ENCODE measurements at regions not wholly inside any gene's neighbourhood (a gene's known extent, or its start where the extent isn't known, plus 50 kb on each side); places are given as distances from the start of the nearest gene placed in this dataset.

DNA sequence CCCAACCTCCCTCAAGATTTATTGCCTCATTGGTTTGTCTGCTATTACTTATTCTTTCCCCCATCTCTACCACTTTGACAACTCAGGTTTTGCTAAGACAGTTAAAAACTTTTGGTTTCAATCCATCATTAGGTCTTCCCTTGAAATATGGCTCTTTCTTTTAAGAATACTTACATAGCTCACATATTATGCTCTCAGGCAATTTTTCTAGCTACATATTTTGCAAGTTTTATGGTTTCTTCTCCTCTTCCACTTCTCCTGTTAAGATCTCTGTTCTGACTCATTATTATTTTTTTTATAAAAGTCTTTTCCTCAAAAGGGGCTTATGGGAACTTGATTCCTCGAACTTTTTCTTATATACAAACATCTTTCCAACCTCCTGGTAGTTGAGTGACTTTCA, 192.4 kb upstream of the MPPED2 start:
- DNase-seq (ENCODE audit: low read depth, low spot score) (no peak), ATAC-seq (no peak), FAIRE-seq (no peak)
- H3K9ac ChIP-seq (ENCODE audit: control insufficient read depth, insufficient read depth, low read length) = no peak overlapping the region
- RAD21 ChIA-PET (ENCODE audit: unreplicated experiment) = interaction anchor here (0.6 kb wide), 1 partner anchor 81 kb away, joined by 3 read pairs; no protein-coding TSS in a partner anchor
- intact Hi-C loops (cut with micrococcal nuclease; ENCODE audit: unreplicated experiment) = no loop called here
- no peaks in the 10 kb centered on the region for H3K9me3 ChIP-seq (replicated peaks; ENCODE audit: control insufficient read depth, insufficient read depth, low read length)
- H3K27me3 ChIP-seq (replicated peaks in 1 of 2; ENCODE audit: control insufficient read depth in 2 of 2, insufficient read depth in 2 of 2, low read length in 1 of 2) = no peaks in the 10 kb centered on the region
- H3K36me3 ChIP-seq (ENCODE audit: control insufficient read depth in 2 of 2, insufficient read depth in 2 of 2, low read length in 1 of 2) = no peaks in the 10 kb centered on the region
- 0% methylated on average over 1 of the region's 1 CpG for WGBS (ENCODE audit: insufficient coverage, insufficient replicate concordance, low lambda C conversion rate, missing lambda C conversion rate)
- no peaks in the 10 kb centered on the region for H4K20me1 ChIP-seq (ENCODE audit: control insufficient read depth, insufficient read depth)
- no peak overlapping the region for H3K4me2 ChIP-seq (ENCODE audit: control insufficient read depth, insufficient read depth)
- no peaks in the 10 kb centered on the region for H3K4me1 ChIP-seq (ENCODE audit: control insufficient read depth, insufficient read depth, low read length)
- no TSS peak for BruUV-seq (replicated peaks)
- in situ Hi-C loops (cut with MboI) = no loop called here
- CTCF ChIA-PET = no interaction called here
- no peaks in the 10 kb centered on the region for H3K79me2 ChIP-seq (ENCODE audit: control insufficient read depth, insufficient read depth, low read length)
- H3K27ac ChIP-seq (ENCODE audit: control insufficient read depth, insufficient read depth) = no peak overlapping the region
- SMC1A ChIA-PET (ENCODE audit: uncharacterized antibody, unreplicated experiment) = no interaction called here
- POLR2A ChIA-PET = no interaction called here
- H2AFZ ChIP-seq (ENCODE audit: control insufficient read depth, low read depth, low read length) = no peak overlapping the region
- H3K4me3 ChIP-seq = no peak overlapping the region
- TF ChIP-seq PAX8 (IDR thresholded peaks at IDR 0.05) = no peak
- TF ChIP-seq EGR1 (IDR thresholded peaks at IDR 0.05; ENCODE audit: borderline replicate concordance in 1 of 2, low read depth in 2 of 2, low read length in 2 of 2) = no peak
- TF ChIP-seq RUNX3 (IDR thresholded peaks at IDR 0.05; ENCODE audit: low read length) = no peak
- no peak for TF ChIP-seq ZBTB40 (IDR thresholded peaks at IDR 0.05; ENCODE audit: borderline replicate concordance)
- no peak for TF ChIP-seq PKNOX1 (IDR thresholded peaks at IDR 0.05)
- TF ChIP-seq ATF7 (IDR thresholded peaks at IDR 0.05; ENCODE audit: low read depth) = no peak
- TF ChIP-seq PML (IDR thresholded peaks at IDR 0.05; ENCODE audit: low read length) = no peak
- no peak for TF ChIP-seq FOS (IDR thresholded peaks at IDR 0.05; ENCODE audit: borderline replicate concordance, extremely low read depth, insufficient read length)
- TF ChIP-seq RELA (IDR thresholded peaks at IDR 0.05; ENCODE audit: borderline replicate concordance, partially characterized antibody) = no peak
- no peak for TF ChIP-seq NRF1 (conservative IDR thresholded peaks at IDR 0.05; ENCODE audit: low read depth, low read length)
- no peak for TF ChIP-seq ZNF622 (IDR thresholded peaks at IDR 0.05)
- no peak for TF ChIP-seq BRCA1 (IDR thresholded peaks at IDR 0.05; ENCODE audit: low read depth, low read length)
- TF ChIP-seq, protein P1, sequence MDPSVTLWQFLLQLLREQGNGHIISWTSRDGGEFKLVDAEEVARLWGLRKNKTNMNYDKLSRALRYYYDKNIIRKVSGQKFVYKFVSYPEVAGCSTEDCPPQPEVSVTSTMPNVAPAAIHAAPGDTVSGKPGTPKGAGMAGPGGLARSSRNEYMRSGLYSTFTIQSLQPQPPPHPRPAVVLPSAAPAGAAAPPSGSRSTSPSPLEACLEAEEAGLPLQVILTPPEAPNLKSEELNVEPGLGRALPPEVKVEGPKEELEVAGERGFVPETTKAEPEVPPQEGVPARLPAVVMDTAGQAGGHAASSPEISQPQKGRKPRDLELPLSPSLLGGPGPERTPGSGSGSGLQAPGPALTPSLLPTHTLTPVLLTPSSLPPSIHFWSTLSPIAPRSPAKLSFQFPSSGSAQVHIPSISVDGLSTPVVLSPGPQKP (IDR thresholded peaks at IDR 0.05; ENCODE audit: low read depth, low read length) = no peak
- TF ChIP-seq YBX1 (IDR thresholded peaks at IDR 0.05) = no peak
- no peak for TF ChIP-seq NFXL1 (IDR thresholded peaks at IDR 0.05; ENCODE audit: borderline replicate concordance)
- TF ChIP-seq CBX5 (IDR thresholded peaks at IDR 0.05; ENCODE audit: low read depth) = no peak
- TF ChIP-seq CEBPZ (IDR thresholded peaks at IDR 0.05; ENCODE audit: low read depth, low read length) = no peak

Measured in GM12878 (cell line).